ENCODE measurements at regions not wholly inside any gene's neighbourhood (a gene's known extent, or its start where the extent isn't known, plus 50 kb on each side); places are given as distances from the start of the nearest gene placed in this dataset.

- Histone ChIP-seq H2AFZ (ENCODE audit: low read depth, low read length) (no peak overlapping the region), H3K36me3 (ENCODE audit: insufficient read depth, low read length) (no peaks in the 10 kb centered on the region), H3K4me3 (ENCODE audit: low read length) (no peak overlapping the region), H3K4me1 (ENCODE audit: insufficient read depth, low read length) (no peaks in the 10 kb centered on the region), H3K9me3 (ENCODE audit: low read length) (no peaks in the 10 kb centered on the region), H3K27me3 (ENCODE audit: insufficient read depth, low read length) (no peaks in the 10 kb centered on the region)
These were observed 374.4 kb upstream of the DDI1 start for GRCh38 chr11:103661991-103662390.

DNA sequence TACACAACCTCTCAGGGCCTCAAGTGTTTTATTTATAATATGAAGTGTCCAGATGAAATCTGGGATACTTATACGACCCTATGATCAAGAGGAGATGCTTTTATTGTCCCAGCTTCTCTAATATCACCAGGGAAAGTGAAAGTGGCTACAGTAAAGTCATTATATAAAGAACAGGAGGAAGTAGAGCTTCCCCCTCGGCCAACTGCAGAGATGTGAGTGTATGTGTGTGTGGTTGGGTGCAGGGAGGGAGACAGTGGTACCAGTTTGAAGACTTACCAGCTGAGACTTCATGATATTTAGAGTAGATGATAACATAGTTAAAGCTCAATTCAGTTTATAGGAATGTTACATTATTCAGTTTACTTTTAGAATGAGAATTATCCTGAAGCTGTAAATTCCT, 373.6 kb upstream of the DDI1 start:
- H2AFZ ChIP-seq (ENCODE audit: low read depth, low read length): no peak overlapping the region
- H3K4me1 ChIP-seq (ENCODE audit: insufficient read depth, low read length): no peaks in the 10 kb centered on the region
- H3K36me3 ChIP-seq (ENCODE audit: insufficient read depth, low read length): no peaks in the 10 kb centered on the region
- H3K27me3 ChIP-seq (ENCODE audit: insufficient read depth, low read length): no peaks in the 10 kb centered on the region
- H3K4me3 ChIP-seq (ENCODE audit: low read length): no peak overlapping the region
- no peaks in the 10 kb centered on the region for H3K9me3 ChIP-seq (ENCODE audit: low read length)

DNA sequence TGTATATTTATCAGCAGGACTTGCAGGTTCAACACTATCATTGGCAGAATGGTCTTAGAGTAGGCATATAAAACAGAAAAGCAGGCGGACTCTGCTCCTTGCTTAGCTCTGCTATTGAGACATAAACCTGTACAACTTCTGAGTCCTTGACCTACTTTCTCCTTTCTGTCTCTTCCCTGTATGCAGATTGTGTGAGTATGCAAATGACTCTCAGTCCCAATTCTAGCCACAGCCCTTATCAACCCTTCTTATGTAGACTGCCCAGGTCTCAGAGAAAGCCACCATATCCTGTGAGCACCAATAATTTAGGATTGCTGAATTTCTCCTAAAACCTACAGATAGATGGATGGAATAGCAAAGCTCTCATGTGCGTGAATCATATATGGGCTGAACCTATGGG, 367.6 kb upstream of the DDI1 start:
- Histone ChIP-seq H3K4me1 (ENCODE audit: insufficient read depth, low read length) (no peaks in the 10 kb centered on the region), H2AFZ (ENCODE audit: low read depth, low read length) (no peak overlapping the region)

DNA sequence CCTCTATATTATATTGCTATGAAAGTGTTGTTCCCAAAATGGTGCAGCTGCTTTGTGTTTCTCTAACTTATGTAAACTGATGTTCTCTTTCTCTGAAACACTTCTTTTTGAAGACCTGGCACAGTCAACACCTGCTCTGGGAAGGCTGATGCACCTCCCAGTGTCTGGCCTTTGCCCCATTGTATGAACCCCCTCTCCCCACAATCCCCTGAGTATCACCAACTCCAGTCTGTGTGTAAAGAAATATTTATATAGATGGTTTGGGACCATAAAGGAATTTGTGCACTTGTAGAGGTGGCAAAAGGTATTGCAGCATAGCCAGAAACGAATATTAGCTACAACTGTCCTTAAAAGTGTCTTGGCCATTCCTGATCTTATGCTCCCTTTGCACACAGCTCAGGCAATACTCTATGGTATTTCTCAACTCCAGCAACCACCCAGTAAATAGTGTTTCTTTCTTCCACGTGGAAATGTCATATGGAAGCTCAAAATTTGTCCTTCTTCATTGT, 365.2 kb upstream of the DDI1 start:
- no peaks in the 10 kb centered on the region for H3K4me1 ChIP-seq (ENCODE audit: insufficient read depth, low read length)
- H3K4me3 ChIP-seq (ENCODE audit: low read length): no peak overlapping the region
- H3K9me3 ChIP-seq (ENCODE audit: low read length): no peaks in the 10 kb centered on the region
- no peaks in the 10 kb centered on the region for H3K36me3 ChIP-seq (ENCODE audit: insufficient read depth, low read length)
- no peak overlapping the region for H2AFZ ChIP-seq (ENCODE audit: low read depth, low read length)
- H3K27me3 ChIP-seq (ENCODE audit: insufficient read depth, low read length): no peaks in the 10 kb centered on the region

More for the DNA sequence above, 367.6 kb upstream of the DDI1 start:
- no peaks in the 10 kb centered on the region for H3K36me3 ChIP-seq (ENCODE audit: insufficient read depth, low read length)
- H3K4me3 ChIP-seq (ENCODE audit: low read length): no peak overlapping the region
- H3K9me3 ChIP-seq (ENCODE audit: low read length): no peaks in the 10 kb centered on the region
- no peaks in the 10 kb centered on the region for H3K27me3 ChIP-seq (ENCODE audit: insufficient read depth, low read length)

GRCh38 chr11:103673773-103674172, 362.7 kb upstream of the DDI1 start:
- Histone ChIP-seq H3K9me3 (ENCODE audit: low read length) (no peaks in the 10 kb centered on the region), H3K36me3 (ENCODE audit: insufficient read depth, low read length) (no peaks in the 10 kb centered on the region), H3K27me3 (ENCODE audit: insufficient read depth, low read length) (no peaks in the 10 kb centered on the region), H2AFZ (ENCODE audit: low read depth, low read length) (no peak overlapping the region), H3K4me3 (ENCODE audit: low read length) (no peak overlapping the region), H3K4me1 (ENCODE audit: insufficient read depth, low read length) (no peaks in the 10 kb centered on the region)

- Histone ChIP-seq H3K9me3 (ENCODE audit: low read length) (no peaks in the 10 kb centered on the region), H3K36me3 (ENCODE audit: insufficient read depth, low read length) (no peaks in the 10 kb centered on the region), H2AFZ (ENCODE audit: low read depth, low read length) (no peak overlapping the region), H3K27me3 (ENCODE audit: insufficient read depth, low read length) (no peaks in the 10 kb centered on the region), H3K4me1 (ENCODE audit: insufficient read depth, low read length) (no peaks in the 10 kb centered on the region), H3K4me3 (ENCODE audit: low read length) (no peak overlapping the region)
These were observed 360.0 kb upstream of the DDI1 start for GRCh38 chr11:103676413-103676812.

GRCh38 chr11:103680826-103681225, 355.6 kb upstream of the DDI1 start:
- H3K27me3 ChIP-seq (ENCODE audit: insufficient read depth, low read length): no peaks in the 10 kb centered on the region
- no peak overlapping the region for H3K4me3 ChIP-seq (ENCODE audit: low read length)
- no peaks in the 10 kb centered on the region for H3K36me3 ChIP-seq (ENCODE audit: insufficient read depth, low read length)
- no peaks in the 10 kb centered on the region for H3K9me3 ChIP-seq (ENCODE audit: low read length)
- H3K4me1 ChIP-seq (ENCODE audit: insufficient read depth, low read length): peaks cover 7% of the 10 kb centered on the region
- H2AFZ ChIP-seq (ENCODE audit: low read depth, low read length): no peak overlapping the region

- H3K9me3 ChIP-seq (ENCODE audit: low read length): no peaks in the 10 kb centered on the region
- peak overlapping the region; percentile 62 for H2AFZ ChIP-seq (ENCODE audit: low read depth, low read length)
- H3K4me3 ChIP-seq (ENCODE audit: low read length): no peak overlapping the region
- H3K4me1 ChIP-seq (ENCODE audit: insufficient read depth, low read length): peaks cover 7% of the 10 kb centered on the region
- H3K36me3 ChIP-seq (ENCODE audit: insufficient read depth, low read length): no peaks in the 10 kb centered on the region
- no peaks in the 10 kb centered on the region for H3K27me3 ChIP-seq (ENCODE audit: insufficient read depth, low read length)
These were observed 354.6 kb upstream of the DDI1 start for GRCh38 chr11:103681855-103682254.

GRCh38 chr11:103682318-103683184, 353.9 kb upstream of the DDI1 start:
- Histone ChIP-seq H3K36me3 (ENCODE audit: insufficient read depth, low read length) (no peaks in the 10 kb centered on the region), H2AFZ (ENCODE audit: low read depth, low read length) (peak overlapping the region; percentile 62), H3K9me3 (ENCODE audit: low read length) (peaks cover under 1% of the 10 kb centered on the region), H3K4me1 (ENCODE audit: insufficient read depth, low read length) (peaks cover 7% of the 10 kb centered on the region), H3K27me3 (ENCODE audit: insufficient read depth, low read length) (no peaks in the 10 kb centered on the region), H3K4me3 (ENCODE audit: low read length) (no peak overlapping the region)

- no peak overlapping the region for H2AFZ ChIP-seq (ENCODE audit: low read depth, low read length)
- peaks cover 2% of the 10 kb centered on the region for H3K9me3 ChIP-seq (ENCODE audit: low read length)
- no peaks in the 10 kb centered on the region for H3K36me3 ChIP-seq (ENCODE audit: insufficient read depth, low read length)
- no peak overlapping the region for H3K4me3 ChIP-seq (ENCODE audit: low read length)
- H3K27me3 ChIP-seq (ENCODE audit: insufficient read depth, low read length): no peaks in the 10 kb centered on the region
- peaks cover 7% of the 10 kb centered on the region for H3K4me1 ChIP-seq (ENCODE audit: insufficient read depth, low read length)
These were observed 352.9 kb upstream of the DDI1 start for GRCh38 chr11:103683576-103683975.

DNA sequence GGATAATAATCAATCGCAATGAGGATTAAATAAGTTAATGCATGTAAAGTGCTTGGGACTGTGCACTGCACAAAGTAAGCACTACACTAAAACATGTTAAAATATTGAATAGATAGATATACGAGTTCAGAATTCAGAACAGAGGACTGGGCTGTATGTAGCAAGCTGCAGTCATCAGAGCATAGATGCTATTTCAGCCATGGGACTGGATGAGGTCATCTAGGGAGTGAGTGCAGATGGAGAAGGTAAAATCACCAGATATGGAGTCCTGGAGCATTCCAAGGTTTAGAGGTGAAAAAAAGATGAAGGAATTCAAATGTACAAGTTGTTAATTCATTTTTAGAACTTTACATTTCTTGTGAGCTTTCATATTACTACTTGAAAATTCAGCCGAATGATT, 347.5 kb upstream of the DDI1 start:
- peak overlapping the region; percentile 55 for H2AFZ ChIP-seq (ENCODE audit: low read depth, low read length)
- no peaks in the 10 kb centered on the region for H3K27me3 ChIP-seq (ENCODE audit: insufficient read depth, low read length)
- H3K4me1 ChIP-seq (ENCODE audit: insufficient read depth, low read length): peaks cover 10% of the 10 kb centered on the region
- no peaks in the 10 kb centered on the region for H3K36me3 ChIP-seq (ENCODE audit: insufficient read depth, low read length)
- no peak overlapping the region for H3K4me3 ChIP-seq (ENCODE audit: low read length)
- peaks cover 2% of the 10 kb centered on the region for H3K9me3 ChIP-seq (ENCODE audit: low read length)

DNA sequence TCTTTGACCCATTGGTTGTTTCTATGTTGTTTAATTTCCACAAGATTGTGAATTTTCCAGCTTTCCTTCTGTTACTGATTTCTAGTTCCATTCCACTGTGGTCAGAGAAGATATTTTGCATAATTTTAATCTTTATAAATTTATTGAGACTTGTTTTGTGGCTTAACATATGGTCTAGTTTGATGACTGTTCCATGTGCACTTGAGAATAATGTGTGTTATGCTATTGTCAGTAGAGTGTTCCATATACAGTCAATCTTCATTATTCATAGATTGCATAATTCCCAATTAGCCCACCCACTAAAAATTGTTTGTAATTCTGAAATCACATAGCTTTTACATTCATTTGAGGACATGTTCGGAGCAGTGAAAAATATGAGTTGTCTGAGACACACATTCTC, 346.1 kb upstream of the DDI1 start:
- H3K27me3 ChIP-seq (ENCODE audit: insufficient read depth, low read length): no peaks in the 10 kb centered on the region
- no peak overlapping the region for H3K4me3 ChIP-seq (ENCODE audit: low read length)
- H3K9me3 ChIP-seq (ENCODE audit: low read length): peaks cover 2% of the 10 kb centered on the region

DNA sequence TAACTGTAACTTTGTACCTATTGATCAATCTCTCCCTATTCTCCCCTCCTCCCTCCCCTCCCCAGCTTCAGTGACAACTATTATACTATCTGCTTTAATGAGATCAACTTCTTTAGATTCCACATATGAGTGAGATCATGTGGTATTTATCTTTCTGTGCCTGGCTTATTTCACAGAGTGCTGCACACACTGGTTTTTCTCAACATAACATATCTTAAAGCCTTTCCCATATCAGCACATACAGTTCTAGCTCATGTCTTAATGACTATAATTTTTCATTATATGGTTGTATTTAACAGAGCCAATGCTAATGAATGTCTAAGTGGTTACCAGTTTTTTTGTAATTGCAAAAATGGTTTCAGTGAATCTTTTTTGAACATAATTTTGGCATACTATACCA, 340.3 kb upstream of the DDI1 start:
- Histone ChIP-seq H2AFZ (ENCODE audit: low read depth, low read length) (no peak overlapping the region), H3K27me3 (ENCODE audit: insufficient read depth, low read length) (no peaks in the 10 kb centered on the region), H3K36me3 (ENCODE audit: insufficient read depth, low read length) (no peaks in the 10 kb centered on the region), H3K9me3 (ENCODE audit: low read length) (no peaks in the 10 kb centered on the region), H3K4me3 (ENCODE audit: low read length) (no peak overlapping the region), H3K4me1 (ENCODE audit: insufficient read depth, low read length) (peaks cover 8% of the 10 kb centered on the region)

More for the DNA sequence above, 346.1 kb upstream of the DDI1 start:
- peaks cover 10% of the 10 kb centered on the region for H3K4me1 ChIP-seq (ENCODE audit: insufficient read depth, low read length)
- no peak overlapping the region for H2AFZ ChIP-seq (ENCODE audit: low read depth, low read length)
- no peaks in the 10 kb centered on the region for H3K36me3 ChIP-seq (ENCODE audit: insufficient read depth, low read length)
